SH-SY5Y (cell line): ENCODE measurements at regions not wholly inside any gene's neighbourhood (a gene's known extent, or its start where the extent isn't known, plus 50 kb on each side); places are given as distances from the start of the nearest gene placed in this dataset.

Experiments
- GATA2 ChIP-seq: IDR thresholded peaks from 2 replicates; pipeline ENCODE4 v1.6.1; 2011; ENCODE audit warnings: mild to moderate bottlenecking, low read depth, low read length
- GATA3 ChIP-seq: IDR thresholded peaks from 2 replicates; pipeline ENCODE4 v1.6.1; 2011; ENCODE audit warnings: low read depth, mild to moderate bottlenecking, low read length, moderate library complexity

- no peak for TF ChIP-seq GATA2
- TF ChIP-seq GATA3: no peak
These were observed 84.5 kb upstream of the ABCC4 start for GRCh38 chr13:95385798-95386197.
